PC-9 (cell line): ENCODE measurements at regions not wholly inside any gene's neighbourhood (a gene's known extent, or its start where the extent isn't known, plus 50 kb on each side); places are given as distances from the start of the nearest gene placed in this dataset.

Source experiments
- BruUV-seq: library from RNA; stranded (reverse); fragments of 400-500 nt; replicated peaks from 2 replicates; lab custom pipeline; 2021; lab: Mats Ljungman, UMichigan
- CTCF ChIA-PET: fragments of 300-600 bp; sonication (Branson Sonifier 250); formaldehyde crosslinking; loops from one replicate; lab custom pipeline; 2022; ENCODE audit warnings: antibody characterized with exemption; lab: Charles Lee
- POLR2A ChIA-PET: fragments of 300-600 bp; sonication (Branson Sonifier 250); formaldehyde crosslinking; loops from one replicate; lab custom pipeline; 2022; ENCODE audit warnings: antibody characterized with exemption; ENCODE audit not compliant: unreplicated experiment; lab: Charles Lee
- DNase-seq, 2 experiments: peaks; one replicate each; pipeline versions ENCODE4 v3.0.0 to v3.0.0-alpha.2; 2015 to 2022; ENCODE audit warnings: mixed read lengths in 1 of 2
- H2AFZ ChIP-seq: fragments of 200-600 bp; sonication (generic); 2 replicates; pipeline ENCODE4 v1.8.1; 2017; ENCODE audit warnings: antibody characterized with exemption
- H3F3A ChIP-seq: fragments of 200-600 bp; sonication (generic); 2 replicates; pipeline ENCODE4 v1.8.1; 2017; ENCODE audit warnings: antibody characterized with exemption, mild to moderate bottlenecking, low read depth; ENCODE audit not compliant: insufficient read depth
- H3K27ac ChIP-seq: fragments of 200-600 bp; sonication (generic); 2 replicates; pipeline ENCODE4 v1.6.1; 2016; ENCODE audit warnings: mixed run types
- H3K27me3 ChIP-seq: fragments of 200-600 bp; sonication (generic); 2 replicates; pipeline ENCODE4 v1.6.1; 2016; ENCODE audit warnings: low read depth, mixed run types; ENCODE audit not compliant: insufficient read depth
- H3K36me3 ChIP-seq: fragments of 200-600 bp; sonication (generic); 2 replicates; pipeline ENCODE4 v1.6.1; 2016; ENCODE audit warnings: low read depth, mixed run types
- H3K4me1 ChIP-seq: fragments of 200-600 bp; sonication (generic); replicated peaks from 2 replicates; pipeline ENCODE4 v1.6.1; 2016; ENCODE audit warnings: mixed run types; ENCODE audit not compliant: insufficient read depth
- H3K4me2 ChIP-seq: fragments of 200-600 bp; sonication (generic); 2 replicates; pipeline ENCODE4 v1.6.1; 2017; ENCODE audit warnings: mixed run types
- H3K4me3 ChIP-seq: fragments of 200-600 bp; sonication (generic); 2 replicates; pipeline ENCODE4 v1.6.1; 2016; ENCODE audit warnings: mixed run types
- H3K79me2 ChIP-seq: fragments of 200-600 bp; sonication (generic); 2 replicates; pipeline ENCODE4 v1.6.1; 2017; ENCODE audit warnings: low read depth, mixed run types
- H3K9me2 ChIP-seq: fragments of 200-600 bp; sonication (generic); 2 replicates; pipeline ENCODE4 v1.8.1; 2017; ENCODE audit warnings: mild to moderate bottlenecking; ENCODE audit not compliant: insufficient read depth
- H3K9me3 ChIP-seq: fragments of 200-600 bp; sonication (generic); 2 replicates; pipeline ENCODE4 v1.8.1; 2016; ENCODE audit warnings: low read depth; ENCODE audit not compliant: insufficient read depth
- H4K20me1 ChIP-seq: fragments of 200-600 bp; sonication (generic); 2 replicates; pipeline ENCODE4 v1.8.1; 2017; ENCODE audit not compliant: insufficient read depth
- CTCF ChIP-seq: fragments of 200-600 bp; sonication (generic); conservative IDR thresholded peaks from 2 replicates; pipeline ENCODE4 v1.6.1; 2017; ENCODE audit warnings: mixed run types, antibody characterized with exemption, mild to moderate bottlenecking, moderate library complexity
- EZH2 ChIP-seq: fragments of 200-600 bp; sonication (generic); IDR thresholded peaks from 2 replicates; pipeline ENCODE4 v1.8.0; 2017; ENCODE audit warnings: antibody characterized with exemption, low read depth
- intact Hi-C: fragments of 100-400 bp; cut with micrococcal nuclease; formaldehyde crosslinking; loops from one replicate; pipeline ENCODE4 v1.10.0; 2022; ENCODE audit not compliant: unreplicated experiment

- H3K27ac ChIP-seq: no peak overlapping the region
- no peak for DNase-seq
- H3K4me2 ChIP-seq: no peak overlapping the region
- TF ChIP-seq CTCF: no peak
- TF ChIP-seq EZH2: no peak
- H3K27me3 ChIP-seq: no peaks in the 10 kb centered on the region
- BruUV-seq: no TSS peak
- intact Hi-C loops: no loop called here
- H2AFZ ChIP-seq: no peak overlapping the region
- no peaks in the 10 kb centered on the region for H4K20me1 ChIP-seq
- no peaks in the 10 kb centered on the region for H3F3A ChIP-seq
- no peaks in the 10 kb centered on the region for H3K79me2 ChIP-seq
- ChIA-PET POLR2A (no interaction called here), CTCF (no interaction called here)
- no peaks in the 10 kb centered on the region for H3K9me3 ChIP-seq
- no peaks in the 10 kb centered on the region for H3K9me2 ChIP-seq
- H3K4me3 ChIP-seq: no peak overlapping the region
- no peaks in the 10 kb centered on the region for H3K36me3 ChIP-seq
- no peaks in the 10 kb centered on the region for H3K4me1 ChIP-seq
These were observed 874.3 kb upstream of the ADAMTS5 start for GRCh38 chr21:27841084-27841672.

- H3F3A ChIP-seq: no peaks in the 10 kb centered on the region
- no peak overlapping the region for H3K4me3 ChIP-seq
- no peak for TF ChIP-seq CTCF
- TF ChIP-seq EZH2: no peak
- H3K36me3 ChIP-seq: no peaks in the 10 kb centered on the region
- H3K9me3 ChIP-seq: no peaks in the 10 kb centered on the region
- DNase-seq: no peak
- no peaks in the 10 kb centered on the region for H3K27me3 ChIP-seq
- H4K20me1 ChIP-seq: no peaks in the 10 kb centered on the region
- CTCF ChIA-PET: no interaction called here
- no peaks in the 10 kb centered on the region for H3K9me2 ChIP-seq
- BruUV-seq: no TSS peak
- no peak overlapping the region for H3K27ac ChIP-seq
- no peak overlapping the region for H3K4me2 ChIP-seq
- no peaks in the 10 kb centered on the region for H3K79me2 ChIP-seq
- POLR2A ChIA-PET: no interaction called here
- intact Hi-C loops: no loop called here
- H3K4me1 ChIP-seq: no peaks in the 10 kb centered on the region
- no peak overlapping the region for H2AFZ ChIP-seq
These were observed 873.4 kb upstream of the ADAMTS5 start for GRCh38 chr21:27840262-27840661.

GRCh38 chr21:27839512-27840115 is 872.7 kb upstream of the ADAMTS5 start:
- no TSS peak for BruUV-seq
- no peaks in the 10 kb centered on the region for H3K36me3 ChIP-seq
- ChIA-PET POLR2A (no interaction called here), CTCF (no interaction called here)
- H3K27me3 ChIP-seq: no peaks in the 10 kb centered on the region
- no peak overlapping the region for H3K4me3 ChIP-seq
- H4K20me1 ChIP-seq: no peaks in the 10 kb centered on the region
- H3K4me1 ChIP-seq: no peaks in the 10 kb centered on the region
- H3F3A ChIP-seq: no peaks in the 10 kb centered on the region
- no peaks in the 10 kb centered on the region for H3K9me2 ChIP-seq
- TF ChIP-seq EZH2 (no peak), CTCF (no peak)
- intact Hi-C loops: no loop called here
- no peak for DNase-seq
- H2AFZ ChIP-seq: no peak overlapping the region
- H3K4me2 ChIP-seq: no peak overlapping the region
- no peak overlapping the region for H3K27ac ChIP-seq
- no peaks in the 10 kb centered on the region for H3K9me3 ChIP-seq
- no peaks in the 10 kb centered on the region for H3K79me2 ChIP-seq
